ENCODE measurements at regions not wholly inside any gene's neighbourhood (a gene's known extent, or its start where the extent isn't known, plus 50 kb on each side); places are given as distances from the start of the nearest gene placed in this dataset.

DNA sequence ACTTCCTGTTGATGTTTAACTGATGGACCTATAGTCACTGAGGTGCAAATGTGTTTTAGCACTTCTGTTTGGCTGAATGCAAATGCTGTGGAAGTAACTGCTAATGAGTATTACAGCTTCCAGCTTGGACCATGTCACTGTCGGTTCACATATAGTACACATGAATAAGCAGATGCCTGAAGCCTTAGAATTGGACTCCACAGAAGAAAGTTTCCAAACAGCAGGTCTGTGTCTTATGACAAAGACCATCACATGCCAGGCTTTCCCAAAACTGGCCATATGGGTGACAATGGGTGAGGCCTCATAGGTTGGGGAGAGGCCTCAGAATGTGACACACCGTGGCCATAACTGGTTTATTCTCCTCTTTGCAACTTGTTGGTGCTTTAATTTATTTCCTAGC is 241.8 kb downstream of the WNT5A start:
- H3K27me3 Mint-ChIP-seq (ENCODE audit: low read depth), result no peaks in the 10 kb centered on the region
- intact Hi-C loops (cut with micrococcal nuclease), result no loop called here
- H3K4me1 Mint-ChIP-seq (ENCODE audit: low read depth), result no peaks in the 10 kb centered on the region
- H3K27ac Mint-ChIP-seq, result no peak overlapping the region
- H3K36me3 Mint-ChIP-seq (ENCODE audit: low read depth), result no peaks in the 10 kb centered on the region
- no peak overlapping the region for H3K4me3 Mint-ChIP-seq
- peaks cover 9% of the 10 kb centered on the region for H3K9me3 Mint-ChIP-seq
- DNase-seq, result no peak
- CTCF ChIA-PET, result no interaction called here

DNA sequence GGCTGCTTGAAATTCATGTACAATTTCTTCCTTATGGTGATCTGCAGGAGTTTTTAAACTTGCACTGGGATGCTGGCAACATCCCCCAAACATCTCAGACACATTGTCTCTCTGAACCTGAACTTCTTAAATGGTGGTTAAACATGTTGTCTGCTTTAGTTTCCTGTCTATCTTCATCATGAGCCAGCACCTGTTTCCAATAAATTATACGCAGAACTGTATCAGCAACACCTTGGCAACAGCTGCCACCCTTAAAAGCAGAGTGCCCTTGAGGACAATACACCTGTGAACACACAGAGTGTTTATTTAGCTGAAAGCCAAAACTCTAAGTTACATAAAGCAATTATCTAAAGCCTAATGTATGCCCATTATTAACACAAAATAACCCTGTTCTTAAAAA is 242.9 kb downstream of the WNT5A start:
- Mint-ChIP-seq H3K4me1 (ENCODE audit: low read depth) (no peaks in the 10 kb centered on the region), H3K4me3 (no peak overlapping the region), H3K9me3 (peaks cover 6% of the 10 kb centered on the region), H3K27ac (no peak overlapping the region), H3K27me3 (ENCODE audit: low read depth) (no peaks in the 10 kb centered on the region), H3K36me3 (ENCODE audit: low read depth) (no peaks in the 10 kb centered on the region)
- intact Hi-C loops (cut with micrococcal nuclease), result no loop called here
- CTCF ChIA-PET, result no interaction called here
- DNase-seq, result no peak

DNA sequence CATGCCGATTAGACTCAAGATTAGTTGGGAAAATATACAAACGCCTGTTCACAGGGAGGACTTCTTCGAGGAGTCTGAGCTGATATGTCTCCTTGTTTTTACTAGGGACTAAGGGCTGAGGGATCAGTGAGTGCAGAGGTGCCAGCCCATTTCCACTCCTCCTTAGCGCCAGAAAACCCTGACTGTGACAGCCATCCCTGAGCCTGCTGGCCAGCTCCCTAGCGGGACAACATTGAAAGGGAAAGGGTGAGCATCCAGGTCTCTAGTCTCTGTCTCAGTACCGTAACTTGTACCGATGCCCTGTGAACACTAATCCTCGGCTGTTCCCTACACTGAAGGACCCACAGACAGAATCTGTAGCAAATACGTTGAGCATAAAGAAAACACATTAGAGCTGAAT is 243.4 kb downstream of the WNT5A start:
- Mint-ChIP-seq H3K27ac (no peak overlapping the region), H3K27me3 (ENCODE audit: low read depth) (peaks cover under 1% of the 10 kb centered on the region), H3K36me3 (ENCODE audit: low read depth) (no peaks in the 10 kb centered on the region), H3K4me3 (no peak overlapping the region), H3K4me1 (ENCODE audit: low read depth) (no peaks in the 10 kb centered on the region), H3K9me3 (peaks cover 4% of the 10 kb centered on the region)
- intact Hi-C loops (cut with micrococcal nuclease), result no loop called here
- DNase-seq, result no peak
- CTCF ChIA-PET, result no interaction called here

DNA sequence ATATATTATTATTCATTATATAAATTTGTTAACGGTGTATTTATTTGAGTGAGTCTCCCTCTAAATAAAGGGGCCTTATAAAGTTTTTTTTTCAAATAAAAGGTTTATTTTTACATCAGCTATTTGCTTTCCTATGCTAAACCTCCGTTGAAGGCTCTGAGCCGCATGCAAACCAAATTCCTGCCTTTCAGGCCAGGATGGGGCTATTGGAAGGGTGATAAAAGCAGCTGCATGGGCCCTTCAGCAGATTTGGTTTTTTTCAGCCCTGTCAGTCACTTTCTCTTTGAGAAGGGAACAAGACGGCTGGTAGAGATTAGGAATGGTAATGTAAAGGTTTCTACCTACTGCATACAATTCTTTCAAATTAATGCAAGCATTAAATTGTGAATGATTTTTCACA is 244.2 kb downstream of the WNT5A start:
- Mint-ChIP-seq H3K36me3 (ENCODE audit: low read depth) (no peaks in the 10 kb centered on the region), H3K27me3 (ENCODE audit: low read depth) (peaks cover 2% of the 10 kb centered on the region)
- CTCF ChIA-PET, result no interaction called here

DNA sequence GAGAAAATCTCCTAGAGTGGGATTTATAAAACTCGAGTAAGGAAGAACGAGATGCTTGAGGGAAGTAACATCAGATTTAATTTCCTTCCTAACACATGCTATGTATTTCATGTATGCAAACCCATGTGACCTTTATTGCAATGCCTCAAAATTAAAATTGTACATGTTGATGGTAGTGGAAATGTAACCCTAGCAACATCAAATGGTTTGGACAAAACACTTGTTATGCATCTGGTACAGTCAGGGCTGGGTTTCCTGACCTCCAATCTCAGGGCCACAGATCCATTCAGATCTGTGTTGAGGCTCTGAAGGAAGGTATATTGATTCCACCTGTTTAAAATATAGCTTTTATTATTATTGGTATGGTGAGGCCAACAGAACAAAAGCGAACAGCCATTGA is 246.0 kb downstream of the WNT5A start:
- H3K27ac Mint-ChIP-seq, result no peak overlapping the region
- peaks cover 2% of the 10 kb centered on the region for H3K27me3 Mint-ChIP-seq (ENCODE audit: low read depth)
- no peak overlapping the region for H3K4me3 Mint-ChIP-seq
- no peak for DNase-seq
- H3K9me3 Mint-ChIP-seq, result no peaks in the 10 kb centered on the region
- H3K4me1 Mint-ChIP-seq (ENCODE audit: low read depth), result no peaks in the 10 kb centered on the region
- CTCF ChIA-PET, result no interaction called here
- intact Hi-C loops (cut with micrococcal nuclease), result no loop called here
- no peaks in the 10 kb centered on the region for H3K36me3 Mint-ChIP-seq (ENCODE audit: low read depth)

More for the DNA sequence above, 244.2 kb downstream of the WNT5A start:
- no peak for DNase-seq
- no peak overlapping the region for H3K27ac Mint-ChIP-seq
- peaks cover 1% of the 10 kb centered on the region for H3K9me3 Mint-ChIP-seq
- no peaks in the 10 kb centered on the region for H3K4me1 Mint-ChIP-seq (ENCODE audit: low read depth)
- intact Hi-C loops (cut with micrococcal nuclease), result no loop called here
- H3K4me3 Mint-ChIP-seq, result no peak overlapping the region

DNA sequence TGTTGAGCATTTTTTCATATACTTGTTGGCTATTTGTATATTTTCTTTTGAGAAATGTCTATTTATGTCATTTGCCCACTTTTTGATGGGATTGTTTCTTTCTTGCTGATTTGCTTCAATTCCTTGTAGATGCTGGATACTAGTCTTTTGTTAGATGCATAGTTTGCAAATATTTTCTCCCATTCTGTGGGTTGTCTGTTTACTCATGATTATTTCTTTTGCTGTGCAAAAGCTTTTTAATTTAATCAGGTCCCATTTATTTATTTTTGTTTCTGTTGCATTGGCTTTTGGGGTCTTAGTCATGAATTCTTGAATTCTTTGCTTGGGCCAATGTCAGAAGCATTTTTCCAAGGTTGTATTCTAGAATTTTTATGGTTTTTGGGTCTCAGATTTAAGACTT is 251.7 kb downstream of the WNT5A start:
- Mint-ChIP-seq H3K4me3 (no peak overlapping the region), H3K36me3 (ENCODE audit: low read depth) (no peaks in the 10 kb centered on the region), H3K4me1 (ENCODE audit: low read depth) (no peaks in the 10 kb centered on the region), H3K27ac (no peak overlapping the region), H3K9me3 (peaks cover 3% of the 10 kb centered on the region), H3K27me3 (ENCODE audit: low read depth) (peaks cover 2% of the 10 kb centered on the region)
- DNase-seq, result no peak
- intact Hi-C loops (cut with micrococcal nuclease), result no loop called here
- CTCF ChIA-PET, result no interaction called here

DNA sequence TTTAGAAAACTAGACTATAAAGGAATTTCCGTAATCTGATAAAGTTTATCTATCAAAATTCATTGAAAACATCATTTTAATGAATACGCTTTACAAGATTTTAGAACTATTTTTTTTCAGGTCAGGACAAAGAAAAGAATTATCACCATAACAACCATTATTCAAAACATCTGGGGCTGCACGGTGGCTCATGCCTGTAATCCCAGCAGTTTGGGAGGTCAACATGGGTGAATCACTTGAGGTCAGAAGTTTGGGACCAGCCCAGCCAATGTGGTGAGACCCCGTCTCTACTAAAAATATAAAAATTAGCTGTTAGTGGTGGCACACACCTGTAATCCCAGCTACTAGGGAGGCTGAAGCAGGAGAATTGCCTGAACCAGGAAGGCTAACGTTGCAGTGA is 260.4 kb downstream of the WNT5A start:
- H3K27me3 Mint-ChIP-seq (ENCODE audit: low read depth), result peaks cover 3% of the 10 kb centered on the region
- intact Hi-C loops (cut with micrococcal nuclease), result no loop called here
- H3K4me1 Mint-ChIP-seq (ENCODE audit: low read depth), result no peaks in the 10 kb centered on the region
- H3K36me3 Mint-ChIP-seq (ENCODE audit: low read depth), result no peaks in the 10 kb centered on the region
- H3K4me3 Mint-ChIP-seq, result no peak overlapping the region
- no peak for DNase-seq
- H3K9me3 Mint-ChIP-seq, result no peaks in the 10 kb centered on the region
- H3K27ac Mint-ChIP-seq, result no peak overlapping the region
- CTCF ChIA-PET, result no interaction called here

DNA sequence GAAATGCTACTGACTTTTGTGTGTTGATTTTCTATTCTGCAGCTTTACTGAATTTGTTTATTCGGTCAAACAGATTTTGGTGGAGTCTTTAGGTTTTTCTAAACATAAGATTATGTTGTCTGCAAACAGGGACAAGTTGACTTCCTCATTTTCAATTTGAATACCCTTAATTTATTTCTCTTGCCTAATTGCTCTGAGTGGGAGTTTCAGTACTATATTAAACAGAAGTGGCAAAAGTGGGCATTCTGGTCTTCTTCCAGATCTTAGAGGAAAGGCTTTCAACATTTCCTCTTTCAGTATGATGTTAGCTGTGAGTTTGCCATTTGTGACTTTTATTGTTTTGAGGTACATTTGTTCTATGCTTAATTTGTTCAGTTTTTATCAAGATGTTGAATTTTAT is 268.5 kb downstream of the WNT5A start:
- Mint-ChIP-seq H3K27me3 (ENCODE audit: low read depth) (no peaks in the 10 kb centered on the region), H3K4me1 (ENCODE audit: low read depth) (no peaks in the 10 kb centered on the region), H3K27ac (no peak overlapping the region), H3K9me3 (peaks cover 13% of the 10 kb centered on the region), H3K36me3 (ENCODE audit: low read depth) (no peaks in the 10 kb centered on the region), H3K4me3 (no peak overlapping the region)
- CTCF ChIA-PET, result no interaction called here
- no peak for DNase-seq
- intact Hi-C loops (cut with micrococcal nuclease), result no loop called here

DNA sequence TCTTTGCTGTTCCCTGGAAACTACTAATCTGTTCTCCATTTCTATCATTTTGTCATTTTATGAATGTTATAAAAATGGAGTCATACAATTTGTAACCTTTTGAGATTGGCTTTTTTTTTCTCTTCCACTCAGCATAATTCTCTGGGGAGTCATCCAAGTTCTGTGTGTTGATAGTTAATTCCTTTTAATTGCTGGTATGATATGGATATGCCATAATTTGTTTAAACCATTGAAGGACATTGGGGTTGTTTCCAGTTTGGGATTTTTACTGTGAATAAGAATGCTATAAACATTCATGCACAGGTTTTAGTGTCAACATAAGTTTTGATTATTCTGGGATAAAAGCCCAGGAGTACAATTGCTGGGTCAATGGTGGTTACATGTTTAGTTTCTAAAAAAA is 279.4 kb downstream of the WNT5A start:
- no peak for DNase-seq
- H3K4me3 Mint-ChIP-seq, result no peak overlapping the region
- no peak overlapping the region for H3K27ac Mint-ChIP-seq
- no peaks in the 10 kb centered on the region for H3K4me1 Mint-ChIP-seq (ENCODE audit: low read depth)
- no peaks in the 10 kb centered on the region for H3K27me3 Mint-ChIP-seq (ENCODE audit: low read depth)
- CTCF ChIA-PET, result no interaction called here
- no peaks in the 10 kb centered on the region for H3K36me3 Mint-ChIP-seq (ENCODE audit: low read depth)
- H3K9me3 Mint-ChIP-seq, result peaks cover 5% of the 10 kb centered on the region
- intact Hi-C loops (cut with micrococcal nuclease), result no loop called here

DNA sequence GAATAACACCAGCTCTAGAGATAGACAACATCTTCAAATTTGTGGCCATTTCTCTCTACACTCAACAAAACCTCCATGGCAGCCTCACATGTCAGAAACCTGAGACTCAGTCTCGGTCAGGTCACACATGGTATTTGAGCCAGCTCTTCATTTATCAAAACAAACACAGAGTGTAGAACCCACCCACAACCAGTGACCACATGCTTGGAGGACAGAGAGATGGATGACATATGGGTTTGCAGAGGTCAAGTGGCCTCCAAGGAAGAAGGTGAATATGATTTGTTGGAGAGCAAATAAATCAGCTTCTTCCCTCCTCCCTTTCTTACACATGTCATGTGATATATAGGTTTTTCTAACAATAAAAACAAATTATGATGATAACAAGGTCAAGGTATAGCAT is 278.1 kb upstream of the LRTM1 start:
- intact Hi-C loops (cut with micrococcal nuclease), result no loop called here
- no peaks in the 10 kb centered on the region for H3K4me1 Mint-ChIP-seq (ENCODE audit: low read depth)

DNA sequence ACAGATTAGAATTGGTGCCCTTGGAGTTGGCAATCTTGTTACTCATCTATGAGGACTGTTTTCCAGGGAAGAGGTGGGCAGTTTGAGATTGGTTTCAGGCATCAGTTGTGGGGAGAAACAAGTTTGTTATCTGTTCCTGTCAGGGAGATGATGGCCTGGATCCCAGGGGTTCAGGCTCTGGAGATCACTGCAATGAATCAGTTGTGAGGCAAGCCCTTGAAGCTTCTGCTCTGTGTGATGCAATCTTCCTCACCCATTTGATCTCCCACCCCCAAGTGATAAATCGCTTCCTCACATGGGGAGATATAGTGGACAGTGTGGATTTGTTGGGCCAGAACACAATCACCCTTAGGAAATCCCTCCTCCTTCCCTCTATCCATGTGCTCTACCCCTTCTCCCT is 276.6 kb upstream of the LRTM1 start:
- Mint-ChIP-seq H3K27ac (no peak overlapping the region), H3K36me3 (ENCODE audit: low read depth) (no peaks in the 10 kb centered on the region), H3K4me1 (ENCODE audit: low read depth) (no peaks in the 10 kb centered on the region), H3K27me3 (ENCODE audit: low read depth) (no peaks in the 10 kb centered on the region), H3K9me3 (no peaks in the 10 kb centered on the region), H3K4me3 (no peak overlapping the region)
- no peak for DNase-seq
- intact Hi-C loops (cut with micrococcal nuclease), result no loop called here
- CTCF ChIA-PET, result no interaction called here

More for the DNA sequence above, 278.1 kb upstream of the LRTM1 start:
- Mint-ChIP-seq H3K27me3 (ENCODE audit: low read depth) (no peaks in the 10 kb centered on the region), H3K27ac (no peak overlapping the region), H3K4me3 (no peak overlapping the region), H3K36me3 (ENCODE audit: low read depth) (no peaks in the 10 kb centered on the region), H3K9me3 (peaks cover 5% of the 10 kb centered on the region)
- CTCF ChIA-PET, result no interaction called here
- no peak for DNase-seq

DNA sequence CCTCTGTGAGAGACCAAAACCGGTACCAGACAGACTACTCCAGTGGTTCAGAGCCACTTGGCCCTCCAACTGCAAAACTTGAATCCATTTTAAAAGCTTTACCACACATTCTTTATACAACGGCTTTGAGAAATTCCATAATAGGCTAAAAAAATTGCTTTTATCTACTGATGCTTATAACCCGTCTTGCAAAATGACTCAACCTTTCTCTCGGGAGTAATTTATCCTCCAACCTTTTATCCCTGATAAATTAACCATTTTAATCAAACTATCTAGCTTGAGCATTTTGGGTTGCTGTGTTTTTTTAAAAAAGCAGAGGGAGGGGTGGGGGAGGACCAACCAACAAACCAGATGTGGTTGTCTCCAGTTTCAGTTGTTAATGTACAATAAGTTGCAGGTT is 275.7 kb upstream of the LRTM1 start:
- CTCF ChIA-PET, result no interaction called here
- Mint-ChIP-seq H3K4me3 (no peak overlapping the region), H3K27me3 (ENCODE audit: low read depth) (no peaks in the 10 kb centered on the region), H3K27ac (no peak overlapping the region), H3K9me3 (no peaks in the 10 kb centered on the region), H3K36me3 (ENCODE audit: low read depth) (no peaks in the 10 kb centered on the region), H3K4me1 (ENCODE audit: low read depth) (no peaks in the 10 kb centered on the region)
- intact Hi-C loops (cut with micrococcal nuclease), result no loop called here
- no peak for DNase-seq

DNA sequence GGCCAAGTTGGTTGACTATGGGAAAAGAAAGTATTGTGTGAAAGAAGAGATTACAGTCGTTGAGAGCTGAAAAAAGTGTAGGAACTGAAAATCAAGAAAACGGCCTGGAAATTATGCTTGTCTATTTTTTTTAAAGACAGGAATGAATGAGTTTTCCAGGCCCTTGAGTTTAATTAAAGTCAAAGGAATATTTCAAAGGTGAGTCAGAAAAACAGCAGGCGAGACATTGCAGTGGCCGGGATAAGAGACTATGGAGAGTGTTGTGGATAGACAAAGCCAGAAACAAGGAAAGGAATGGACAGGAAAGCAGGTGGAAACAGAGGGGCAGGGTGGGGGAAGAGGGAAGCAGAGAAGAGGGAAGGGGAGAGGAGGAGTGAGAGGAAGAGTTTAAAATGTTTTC is 275.1 kb upstream of the LRTM1 start:
- Mint-ChIP-seq H3K4me3 (no peak overlapping the region), H3K9me3 (no peaks in the 10 kb centered on the region), H3K27ac (no peak overlapping the region), H3K4me1 (ENCODE audit: low read depth) (no peaks in the 10 kb centered on the region), H3K27me3 (ENCODE audit: low read depth) (no peaks in the 10 kb centered on the region), H3K36me3 (ENCODE audit: low read depth) (no peaks in the 10 kb centered on the region)
- CTCF ChIA-PET, result no interaction called here
- intact Hi-C loops (cut with micrococcal nuclease), result no loop called here
- no peak for DNase-seq

DNA sequence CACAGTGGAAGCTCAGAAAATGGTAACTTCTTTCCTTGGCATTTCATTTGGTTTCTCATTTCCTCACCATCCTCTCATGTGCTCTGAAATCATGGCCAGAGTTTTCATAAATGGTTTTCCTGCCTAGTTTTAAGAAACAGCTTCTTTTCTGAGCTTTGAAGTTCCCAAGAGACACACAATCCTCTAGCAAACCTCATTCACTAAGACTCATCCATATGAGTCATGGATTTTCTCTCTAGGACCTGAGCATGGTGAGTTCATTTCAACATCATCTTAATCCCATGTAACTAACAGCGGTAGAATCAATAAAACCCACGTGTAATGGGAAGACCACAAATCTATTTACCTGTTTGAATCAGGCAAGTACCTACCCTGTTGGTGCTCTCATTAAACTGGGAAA is 274.5 kb upstream of the LRTM1 start:
- H3K27ac Mint-ChIP-seq, result no peak overlapping the region
- no peaks in the 10 kb centered on the region for H3K9me3 Mint-ChIP-seq
- no peak overlapping the region for H3K4me3 Mint-ChIP-seq
- H3K4me1 Mint-ChIP-seq (ENCODE audit: low read depth), result no peaks in the 10 kb centered on the region
- H3K27me3 Mint-ChIP-seq (ENCODE audit: low read depth), result no peaks in the 10 kb centered on the region
- intact Hi-C loops (cut with micrococcal nuclease), result no loop called here
- CTCF ChIA-PET, result interaction anchor here (0.6 kb wide), 1 partner anchor 978 kb away, joined by 3 read pairs; no protein-coding TSS in a partner anchor
- no peaks in the 10 kb centered on the region for H3K36me3 Mint-ChIP-seq (ENCODE audit: low read depth)
- DNase-seq, result no peak

Data from activated naive CD4-positive, alpha-beta T cell treated with anti-CD3 and anti-CD28 coated beads for 36 hours (primary cell).